HepG2 (cell line): ENCODE measurements at regions not wholly inside any gene's neighbourhood (a gene's known extent, or its start where the extent isn't known, plus 50 kb on each side); places are given as distances from the start of the nearest gene placed in this dataset.

Experiments
- ATAC-seq: fragments of 200-7000 bp; cut with Tn5 transposase; 3 replicates; pipeline ENCODE4 v1.9.1; 2020; ENCODE audit warnings: mild to moderate bottlenecking, moderate library complexity
- BruUV-seq: library from RNA; stranded (reverse); fragments of 400-500 nt; replicated peaks from 2 replicates; lab custom pipeline; 2021; lab: Mats Ljungman, UMichigan
- CTCF ChIA-PET: fragments of 300-600 bp; formaldehyde crosslinking; extraction: SDS; loops from one replicate; lab custom pipeline; 2021; ENCODE audit warnings: low total read pairs, inconsistent platforms, low intra/inter-chr PET ratio; lab: Yijun Ruan, JAX
- POLR2A ChIA-PET: fragments of 350-600 bp; sonication (Branson Sonifier 250); formaldehyde crosslinking; loops from one replicate; lab custom pipeline; 2020; ENCODE audit warnings: antibody characterized with exemption, inconsistent platforms; lab: Yijun Ruan, JAX
- DNase-seq: peaks from one replicate; pipeline ENCODE4 v3.0.0-alpha.2; 2015; ENCODE audit warnings: low spot score
- FAIRE-seq: peaks from 3 replicates; lab custom pipeline; 2011; peaks lifted over from hg19 to GRCh38; lab: Jason Lieb, UNC
- H2AFZ ChIP-seq: one replicate; pipeline ENCODE4 v1.6.1; 2011; ENCODE audit warnings: low read length, inconsistent platforms
- H3K27ac ChIP-seq: fragments of 300-600 bp; 3 replicates; pipeline ENCODE4 v1.8.0; 2011; ENCODE audit warnings: mixed run types, mild to moderate bottlenecking, mixed read lengths, low read length, inconsistent platforms; ENCODE audit not compliant: insufficient read depth; ENCODE audit errors: extremely low read length
- H3K27me3 ChIP-seq, 2 experiments: fragments of 200-600 bp in 1 of 2; 2 replicates in 1 of 2; 3 replicates in 1 of 2; pipeline versions ENCODE4 v1.6.0 to v1.8.0; 2011; ENCODE audit warnings: low read length in 2 of 2, mild to moderate bottlenecking in 2 of 2, moderate library complexity in 2 of 2, inconsistent platforms in 1 of 2; ENCODE audit not compliant: insufficient read depth in 2 of 2, control insufficient read depth in 1 of 2
- H3K36me3 ChIP-seq, 2 experiments: fragments of 200-600 bp in 1 of 2; replicated peaks in 1 of 2; 2 replicates in 1 of 2; 3 replicates in 1 of 2; pipeline versions ENCODE4 v1.5.1 to v1.8.0; 2011; ENCODE audit warnings: low read length in 2 of 2, inconsistent platforms in 1 of 2; ENCODE audit not compliant: insufficient read depth in 2 of 2, control insufficient read depth in 1 of 2
- H3K4me1 ChIP-seq: 2 replicates; pipeline ENCODE4 v1.5.1; 2012; ENCODE audit warnings: low read length, inconsistent platforms; ENCODE audit not compliant: insufficient read depth
- H3K4me2 ChIP-seq: 2 replicates; pipeline ENCODE4 v1.6.0; 2011; ENCODE audit warnings: low read depth, low read length, inconsistent platforms
- H3K4me3 ChIP-seq, 3 experiments: fragments of 200-600 bp in 1 of 3; sonication (generic), shearing (Covaris generic) in 1 of 3; replicated peaks in 1 of 3; 2 replicates each; pipeline ENCODE4 v1.5.1; 2011 to 2016; ENCODE audit warnings: low read length in 3 of 3, inconsistent platforms in 2 of 3, low read depth in 2 of 3, mild to moderate bottlenecking in 2 of 3, control low read depth in 1 of 3, mixed read lengths in 1 of 3; ENCODE audit not compliant: insufficient read depth in 1 of 3
- H3K79me2 ChIP-seq: one replicate; pipeline ENCODE4 v1.6.1; 2011; ENCODE audit warnings: low read length, inconsistent platforms; ENCODE audit not compliant: insufficient read depth
- H3K9ac ChIP-seq: 2 replicates; pipeline ENCODE4 v1.6.0; 2011; ENCODE audit warnings: mild to moderate bottlenecking, low read depth, low read length, inconsistent platforms; ENCODE audit not compliant: insufficient read depth
- H3K9me3 ChIP-seq: 2 replicates; pipeline ENCODE4 v1.5.1; 2012; ENCODE audit warnings: mild to moderate bottlenecking, low read length
- H4K20me1 ChIP-seq: 2 replicates; pipeline ENCODE4 v1.6.0; 2011; ENCODE audit warnings: inconsistent platforms, mild to moderate bottlenecking, low read length, moderate library complexity; ENCODE audit not compliant: insufficient read depth
- DZIP1 ChIP-seq: sonication (generic); formaldehyde crosslinking; IDR thresholded peaks from 2 replicates; pipeline ENCODE4 v1.5.0; 2020; ENCODE audit warnings: mild to moderate bottlenecking, missing genetic modification reagents
- JARID2 ChIP-seq: sonication (generic); formaldehyde crosslinking; IDR thresholded peaks from 2 replicates; pipeline ENCODE4 v1.8.1; 2023; ENCODE audit warnings: missing genetic modification reagents, inconsistent platforms; ENCODE audit not compliant: insufficient replicate concordance
- MAFK ChIP-seq, 2 experiments: IDR thresholded peaks in 1 of 2; conservative IDR thresholded peaks in 1 of 2; 2 replicates each; pipeline ENCODE4 v1.6.1; 2011; ENCODE audit warnings: improper control_type of control experiment in 2 of 2, low read length in 2 of 2
- MLLT10 ChIP-seq: sonication (generic); formaldehyde crosslinking; IDR thresholded peaks from 2 replicates; pipeline ENCODE4 v1.4.0; 2020; ENCODE audit warnings: missing genetic modification reagents
- MTF1 ChIP-seq: sonication (generic); formaldehyde crosslinking; IDR thresholded peaks from 2 replicates; pipeline ENCODE4 v1.5.0; 2020; ENCODE audit warnings: missing genetic modification reagents
- PBX3 ChIP-seq: sonication (generic); formaldehyde crosslinking; IDR thresholded peaks from 2 replicates; pipeline ENCODE4 v1.8.1; 2023; ENCODE audit warnings: missing genetic modification reagents, inconsistent platforms, borderline replicate concordance
- TCF7L2 ChIP-seq: IDR thresholded peaks from 2 replicates; pipeline ENCODE4 v1.6.1; 2011; ENCODE audit warnings: mild to moderate bottlenecking, low read depth, low read length, moderate library complexity
- ZBTB4 ChIP-seq: sonication (generic); formaldehyde crosslinking; IDR thresholded peaks from 2 replicates; pipeline ENCODE4 v1.4.0; 2020; ENCODE audit warnings: missing genetic modification reagents, mild to moderate bottlenecking, borderline replicate concordance
- ZNF280B ChIP-seq: sonication (generic); formaldehyde crosslinking; IDR thresholded peaks from 2 replicates; pipeline ENCODE4 v1.5.0; 2020; ENCODE audit warnings: missing genetic modification reagents, mild to moderate bottlenecking, borderline replicate concordance
- ZSCAN30 ChIP-seq: sonication (generic); formaldehyde crosslinking; IDR thresholded peaks from 2 replicates; pipeline ENCODE4 v1.5.0; 2020; ENCODE audit warnings: mild to moderate bottlenecking, missing genetic modification reagents
- WGBS: methylation state at CpG from one replicate; pipeline ENCODE4 v1.1.6; 2017; ENCODE audit warnings: low lambda C conversion rate; 5-methylcytosine and 5-hydroxymethylcytosine counted together
- in situ Hi-C: cut with HindIII; loops from 2 replicates; pipeline ENCODE4 v1.10.0; 2017; ENCODE audit warnings: low pct_unique_long_range_greater_than_20kb; ENCODE audit not compliant: extremely low pct_ligation_motif_present
- intact Hi-C: fragments of 100-400 bp; cut with micrococcal nuclease; formaldehyde crosslinking; loops from one replicate; pipeline ENCODE4 v1.10.0; 2022; ENCODE audit not compliant: unreplicated experiment
- TF ChIP-seq, protein P1 (sequence below): IDR thresholded peaks from 2 replicates; pipeline ENCODE4 v1.6.1; 2012; ENCODE audit warnings: inconsistent platforms
- TF ChIP-seq, protein P2 (sequence below): sonication (generic); formaldehyde crosslinking; conservative IDR thresholded peaks from 2 replicates; pipeline ENCODE4 v1.8.1; 2023; ENCODE audit warnings: missing genetic modification reagents

GRCh38 chr13:73674570-73674969, 459.6 kb downstream of the KLF12 start:
- Histone ChIP-seq H3K4me3 (no peak overlapping the region), H3K9ac (no peak overlapping the region), H3K4me1 (peaks cover 22% of the 10 kb centered on the region), H3K4me2 (no peak overlapping the region), H3K79me2 (no peaks in the 10 kb centered on the region), H2AFZ (no peak overlapping the region), H3K27me3 (no peaks in the 10 kb centered on the region), H3K9me3 (no peaks in the 10 kb centered on the region), H4K20me1 (no peaks in the 10 kb centered on the region), H3K36me3 (no peaks in the 10 kb centered on the region), H3K27ac (no peak overlapping the region)
- ChIA-PET CTCF (no interaction called here), POLR2A (no interaction called here)
- DNase-seq (no peak), ATAC-seq (no peak), FAIRE-seq (no peak)
- in situ Hi-C loops (no loop called here), intact Hi-C loops (no loop called here)
- BruUV-seq: no TSS peak
- WGBS: 80% methylated on average over 2 of the region's 2 CpGs
- no peak for TF ChIP-seq MLLT10 (CRISPR knock-in tag)
- no peak for TF ChIP-seq JARID2 (CRISPR knock-in tag)
- no peak for TF ChIP-seq TCF7L2
- TF ChIP-seq, protein P1, sequence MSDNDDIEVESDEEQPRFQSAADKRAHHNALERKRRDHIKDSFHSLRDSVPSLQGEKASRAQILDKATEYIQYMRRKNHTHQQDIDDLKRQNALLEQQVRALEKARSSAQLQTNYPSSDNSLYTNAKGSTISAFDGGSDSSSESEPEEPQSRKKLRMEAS: no peak
- TF ChIP-seq ZSCAN30: no peak
- no peak for TF ChIP-seq MTF1 (CRISPR knock-in tag)
- TF ChIP-seq, protein P2, sequence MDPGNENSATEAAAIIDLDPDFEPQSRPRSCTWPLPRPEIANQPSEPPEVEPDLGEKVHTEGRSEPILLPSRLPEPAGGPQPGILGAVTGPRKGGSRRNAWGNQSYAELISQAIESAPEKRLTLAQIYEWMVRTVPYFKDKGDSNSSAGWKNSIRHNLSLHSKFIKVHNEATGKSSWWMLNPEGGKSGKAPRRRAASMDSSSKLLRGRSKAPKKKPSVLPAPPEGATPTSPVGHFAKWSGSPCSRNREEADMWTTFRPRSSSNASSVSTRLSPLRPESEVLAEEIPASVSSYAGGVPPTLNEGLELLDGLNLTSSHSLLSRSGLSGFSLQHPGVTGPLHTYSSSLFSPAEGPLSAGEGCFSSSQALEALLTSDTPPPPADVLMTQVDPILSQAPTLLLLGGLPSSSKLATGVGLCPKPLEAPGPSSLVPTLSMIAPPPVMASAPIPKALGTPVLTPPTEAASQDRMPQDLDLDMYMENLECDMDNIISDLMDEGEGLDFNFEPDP: no peak
- no peak for TF ChIP-seq PBX3
- TF ChIP-seq ZBTB4 (CRISPR knock-in tag): no peak
- no peak for TF ChIP-seq MAFK (conservative IDR thresholded peaks at IDR 0.05 in 1 of 2, IDR thresholded peaks at IDR 0.05 in 1 of 2; ENCODE audit: low read length in 2 of 2)
- TF ChIP-seq ZNF280B (CRISPR knock-in tag): no peak
- no peak for TF ChIP-seq DZIP1 (CRISPR knock-in tag)
